ENCODE measurements at regions not wholly inside any gene's neighbourhood (a gene's known extent, or its start where the extent isn't known, plus 50 kb on each side); places are given as distances from the start of the nearest gene placed in this dataset.

DNA sequence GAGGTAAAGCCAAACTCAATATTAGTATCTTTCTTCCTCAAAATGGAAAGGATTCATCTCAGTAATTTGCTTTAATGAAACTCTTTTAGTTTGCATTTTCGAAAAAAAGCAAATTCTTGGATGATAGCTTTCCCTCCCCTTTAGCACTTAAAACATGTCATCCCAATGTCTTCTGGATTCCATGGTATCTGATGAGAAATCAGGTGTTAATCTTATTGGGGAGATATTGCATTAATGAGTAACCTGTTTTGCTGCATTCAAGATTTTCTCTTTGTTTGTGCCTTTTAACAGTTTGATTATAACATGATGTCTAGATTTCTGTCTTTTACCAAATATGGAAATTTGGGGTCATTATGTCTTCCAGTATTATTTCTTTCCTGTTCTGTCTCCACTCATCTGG lies 405.1 kb upstream of the FOXG1 start:
- WGBS, 2 donors, result 72 to 83% methylated on average over 1 of the region's 1 CpG
- no peaks in the 10 kb centered on the region for H3K4me1 ChIP-seq (ENCODE audit: control insufficient read depth in 5 of 5, insufficient read depth in 5 of 5, low read length in 5 of 5)
- DNase-seq (no peak), ATAC-seq (ENCODE audit: insufficient read depth, low FRiP score) (no peak)
- TF ChIP-seq, protein P1, sequence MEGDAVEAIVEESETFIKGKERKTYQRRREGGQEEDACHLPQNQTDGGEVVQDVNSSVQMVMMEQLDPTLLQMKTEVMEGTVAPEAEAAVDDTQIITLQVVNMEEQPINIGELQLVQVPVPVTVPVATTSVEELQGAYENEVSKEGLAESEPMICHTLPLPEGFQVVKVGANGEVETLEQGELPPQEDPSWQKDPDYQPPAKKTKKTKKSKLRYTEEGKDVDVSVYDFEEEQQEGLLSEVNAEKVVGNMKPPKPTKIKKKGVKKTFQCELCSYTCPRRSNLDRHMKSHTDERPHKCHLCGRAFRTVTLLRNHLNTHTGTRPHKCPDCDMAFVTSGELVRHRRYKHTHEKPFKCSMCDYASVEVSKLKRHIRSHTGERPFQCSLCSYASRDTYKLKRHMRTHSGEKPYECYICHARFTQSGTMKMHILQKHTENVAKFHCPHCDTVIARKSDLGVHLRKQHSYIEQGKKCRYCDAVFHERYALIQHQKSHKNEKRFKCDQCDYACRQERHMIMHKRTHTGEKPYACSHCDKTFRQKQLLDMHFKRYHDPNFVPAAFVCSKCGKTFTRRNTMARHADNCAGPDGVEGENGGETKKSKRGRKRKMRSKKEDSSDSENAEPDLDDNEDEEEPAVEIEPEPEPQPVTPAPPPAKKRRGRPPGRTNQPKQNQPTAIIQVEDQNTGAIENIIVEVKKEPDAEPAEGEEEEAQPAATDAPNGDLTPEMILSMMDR (IDR thresholded peaks at IDR 0.05; ENCODE audit: control extremely low read depth, extremely low read depth), result no peak
- H3K27me3 ChIP-seq (ENCODE audit: control insufficient read depth in 3 of 3, insufficient read depth in 3 of 3, low read length in 2 of 3), result no peaks in the 10 kb centered on the region
- H3K4me3 ChIP-seq, result no peak overlapping the region
- H3K9me3 ChIP-seq (ENCODE audit: control insufficient read depth in 4 of 4, insufficient read depth in 3 of 4, low read length in 3 of 4), result peaks cover 0 to 18% (median 6%) of the 10 kb centered on the region in 4 donors
- no peaks in the 10 kb centered on the region for H3K36me3 ChIP-seq (ENCODE audit: control insufficient read depth in 4 of 4, insufficient read depth in 4 of 4, low read length in 4 of 4)
- no peak overlapping the region for H3K27ac ChIP-seq (ENCODE audit: low read depth in 1 of 2, low read length in 1 of 2)
- no peak overlapping the region for H3K9ac ChIP-seq (ENCODE audit: insufficient read depth in 1 of 2, low read length in 2 of 2)

DNA sequence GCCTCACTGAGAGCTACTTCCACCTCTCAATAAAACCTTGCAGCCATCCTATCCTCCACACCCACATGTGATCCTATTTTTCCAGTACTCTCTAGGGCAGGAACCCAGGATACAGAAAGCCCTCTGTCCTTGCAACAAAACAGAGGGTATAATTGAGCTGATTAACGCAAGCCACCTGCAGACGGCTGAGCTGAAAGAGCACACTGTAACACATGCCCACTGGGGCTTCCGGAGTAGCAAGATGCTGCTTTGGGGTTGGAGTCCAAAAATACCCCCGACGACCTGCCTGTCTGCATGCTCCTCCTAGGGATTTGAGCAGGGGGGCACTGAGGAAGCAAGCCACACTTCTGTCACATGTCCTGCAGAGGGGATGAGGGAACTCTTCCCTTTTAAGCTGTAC lies 401.1 kb upstream of the FOXG1 start:
- peaks cover 0 to 18% (median 5%) of the 10 kb centered on the region in 4 donors for H3K9me3 ChIP-seq (ENCODE audit: control insufficient read depth in 4 of 4, insufficient read depth in 3 of 4, low read length in 3 of 4)
- no peaks in the 10 kb centered on the region for H3K27me3 ChIP-seq (ENCODE audit: control insufficient read depth in 3 of 3, insufficient read depth in 3 of 3, low read length in 2 of 3)
- DNase-seq (no peak), ATAC-seq (ENCODE audit: insufficient read depth, low FRiP score) (no peak)
- WGBS, 2 donors, result 84 to 88% methylated on average over 5 of the region's 5 CpGs
- no peaks in the 10 kb centered on the region for H3K36me3 ChIP-seq (ENCODE audit: control insufficient read depth in 4 of 4, insufficient read depth in 4 of 4, low read length in 4 of 4)
- H3K9ac ChIP-seq (ENCODE audit: insufficient read depth in 1 of 2, low read length in 2 of 2), result no peak overlapping the region
- TF ChIP-seq, protein P1 (IDR thresholded peaks at IDR 0.05; ENCODE audit: control extremely low read depth, extremely low read depth), result no peak
- H3K27ac ChIP-seq (ENCODE audit: low read depth in 1 of 2, low read length in 1 of 2), result no peak overlapping the region
- H3K4me3 ChIP-seq, result no peak overlapping the region
- no peaks in the 10 kb centered on the region for H3K4me1 ChIP-seq (ENCODE audit: control insufficient read depth in 5 of 5, insufficient read depth in 5 of 5, low read length in 5 of 5)

DNA sequence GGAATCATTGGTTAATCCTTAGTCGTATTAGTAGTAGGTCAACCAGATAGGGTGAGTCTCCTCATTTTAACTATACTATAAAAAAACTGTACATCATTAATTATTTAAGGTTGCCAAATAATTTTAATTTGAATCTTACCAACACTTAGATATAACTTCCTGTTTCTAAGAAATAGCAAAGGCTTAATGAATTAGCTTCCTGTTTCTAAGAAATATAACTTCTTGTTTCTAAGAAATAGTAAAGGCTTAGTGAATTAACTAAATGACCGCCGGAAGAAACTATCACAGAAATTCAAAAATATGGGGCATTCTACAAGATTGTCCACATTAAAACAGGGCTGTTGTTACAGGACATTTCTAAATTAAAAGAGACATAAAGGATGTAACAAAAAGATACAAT lies 392.9 kb upstream of the FOXG1 start:
- ATAC-seq (ENCODE audit: insufficient read depth, low FRiP score) (no peak), DNase-seq (no peak)
- 35 to 58% methylated on average over 3 of the region's 3 CpGs for WGBS, 2 donors
- Histone ChIP-seq H3K27ac (ENCODE audit: low read depth in 1 of 2, low read length in 1 of 2) (no peak overlapping the region), H3K4me3 (no peak overlapping the region), H3K4me1 (ENCODE audit: control insufficient read depth in 5 of 5, insufficient read depth in 5 of 5, low read length in 5 of 5) (no peaks in the 10 kb centered on the region), H3K27me3 (ENCODE audit: control insufficient read depth in 3 of 3, insufficient read depth in 3 of 3, low read length in 2 of 3) (no peaks in the 10 kb centered on the region), H3K9me3 (ENCODE audit: control insufficient read depth in 4 of 4, insufficient read depth in 3 of 4, low read length in 3 of 4) (no peaks in the 10 kb centered on the region), H3K9ac (ENCODE audit: insufficient read depth in 1 of 2, low read length in 2 of 2) (no peak overlapping the region), H3K36me3 (ENCODE audit: control insufficient read depth in 4 of 4, insufficient read depth in 4 of 4, low read length in 4 of 4) (no peaks in the 10 kb centered on the region)
- TF ChIP-seq, protein P1 (IDR thresholded peaks at IDR 0.05; ENCODE audit: control extremely low read depth, extremely low read depth), result no peak

DNA sequence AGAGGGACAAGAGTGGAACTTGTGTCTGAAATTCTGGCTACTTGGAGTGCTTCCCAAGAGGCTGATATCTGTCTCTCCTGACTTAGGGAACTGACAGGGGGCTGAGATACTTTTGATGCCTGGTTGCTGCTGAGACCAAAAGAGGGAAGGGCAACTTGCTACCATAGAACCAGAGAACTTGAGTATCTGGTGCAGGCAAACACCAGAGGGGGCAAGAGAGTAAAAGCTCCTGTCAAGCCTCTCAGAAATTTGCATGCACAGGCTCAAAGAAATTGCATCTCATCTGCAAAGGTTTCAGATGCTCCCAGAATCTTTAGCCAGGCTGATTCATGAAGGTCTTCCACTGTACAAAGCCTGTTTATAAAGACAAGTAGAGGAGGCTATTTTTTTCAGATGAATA lies 391.3 kb upstream of the FOXG1 start:
- DNase-seq (peak in 1 of 3 donors; percentile 6), ATAC-seq (ENCODE audit: insufficient read depth, low FRiP score) (no peak)
- Histone ChIP-seq H3K9me3 (ENCODE audit: control insufficient read depth in 4 of 4, insufficient read depth in 3 of 4, low read length in 3 of 4) (no peaks in the 10 kb centered on the region), H3K27ac (ENCODE audit: low read depth in 1 of 2, low read length in 1 of 2) (no peak overlapping the region), H3K36me3 (ENCODE audit: control insufficient read depth in 4 of 4, insufficient read depth in 4 of 4, low read length in 4 of 4) (no peaks in the 10 kb centered on the region), H3K4me3 (no peak overlapping the region), H3K4me1 (ENCODE audit: control insufficient read depth in 5 of 5, insufficient read depth in 5 of 5, low read length in 5 of 5) (no peaks in the 10 kb centered on the region), H3K27me3 (ENCODE audit: control insufficient read depth in 3 of 3, insufficient read depth in 3 of 3, low read length in 2 of 3) (no peaks in the 10 kb centered on the region), H3K9ac (ENCODE audit: insufficient read depth in 1 of 2, low read length in 2 of 2) (no peak overlapping the region)
- TF ChIP-seq, protein P1 (IDR thresholded peaks at IDR 0.05; ENCODE audit: control extremely low read depth, extremely low read depth), result no peak

Measured in lung (tissue), 11 donors.